Calu3 (cell line): ENCODE measurements at regions not wholly inside any gene's neighbourhood (a gene's known extent, or its start where the extent isn't known, plus 50 kb on each side); places are given as distances from the start of the nearest gene placed in this dataset.

ENCODE experiments used
- BruUV-seq: library from RNA; stranded (reverse); fragments of 400-500 nt; replicated peaks from 2 replicates; lab custom pipeline; 2021; lab: Mats Ljungman, UMichigan
- CTCF ChIA-PET: fragments of 300-600 bp; sonication (Branson Sonifier 250); formaldehyde crosslinking; loops from one replicate; lab custom pipeline; 2022; ENCODE audit warnings: antibody characterized with exemption; lab: Charles Lee
- DNase-seq: peaks from one replicate; pipeline ENCODE4 v3.0.0; 2022
- H3K27ac Mint-ChIP-seq: one replicate; pipeline ENCODE4 v1.8.0; 2022; ENCODE audit warnings: mixed read lengths; ENCODE audit not compliant: unreplicated experiment
- H3K27me3 Mint-ChIP-seq: one replicate; pipeline ENCODE4 v1.8.0; 2022; ENCODE audit warnings: mixed read lengths; ENCODE audit not compliant: unreplicated experiment
- H3K36me3 Mint-ChIP-seq: one replicate; pipeline ENCODE4 v1.8.0; 2022; ENCODE audit warnings: mild to moderate bottlenecking, moderate library complexity, mixed read lengths; ENCODE audit not compliant: insufficient read depth, unreplicated experiment
- H3K4me1 Mint-ChIP-seq: one replicate; pipeline ENCODE4 v1.8.0; 2022; ENCODE audit warnings: mild to moderate bottlenecking, low read depth, mixed read lengths; ENCODE audit not compliant: unreplicated experiment
- H3K4me3 Mint-ChIP-seq: one replicate; pipeline ENCODE4 v1.8.0; 2022; ENCODE audit warnings: mild to moderate bottlenecking, low read depth, moderate library complexity, mixed read lengths; ENCODE audit not compliant: unreplicated experiment
- H3K9me3 Mint-ChIP-seq: one replicate; pipeline ENCODE4 v1.8.0; 2022; ENCODE audit warnings: low read depth, mixed read lengths; ENCODE audit not compliant: unreplicated experiment
- intact Hi-C: fragments of 100-400 bp; cut with micrococcal nuclease; formaldehyde crosslinking; loops from one replicate; pipeline ENCODE4 v1.10.0; 2022; ENCODE audit not compliant: unreplicated experiment
- TF ChIP-seq, protein P1 (sequence below): fragments of 200-600 bp; IDR thresholded peaks from one replicate; pipeline ENCODE4 v1.8.0; 2022; ENCODE audit warnings: antibody characterized with exemption; ENCODE audit not compliant: unreplicated experiment

DNA sequence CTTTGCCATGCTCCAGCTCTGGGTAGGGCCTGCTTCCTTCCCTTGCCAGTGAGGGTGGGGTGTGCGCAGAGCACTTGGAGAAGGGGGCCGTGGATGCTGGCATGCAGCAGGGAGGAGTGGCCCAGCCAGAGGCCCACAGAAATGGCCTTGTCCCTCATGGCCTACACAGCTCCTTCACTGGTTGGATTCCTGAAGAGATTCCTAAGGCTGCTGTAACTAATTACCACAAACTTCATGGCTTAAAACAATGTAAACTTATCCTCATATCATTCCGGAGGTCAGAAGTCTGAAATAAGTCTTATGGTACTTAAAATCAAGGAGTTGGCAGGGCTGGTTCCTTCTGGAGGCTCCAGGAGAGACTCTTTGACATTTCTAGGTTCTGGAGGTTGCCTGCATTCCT, 195.2 kb downstream of the GLI2 start:
- no peak for DNase-seq
- Mint-ChIP-seq H3K9me3 (peaks cover 3% of the 10 kb centered on the region), H3K4me3 (no peak overlapping the region), H3K27me3 (no peaks in the 10 kb centered on the region), H3K27ac (no peak overlapping the region), H3K4me1 (peaks cover 21% of the 10 kb centered on the region), H3K36me3 (peaks cover 7% of the 10 kb centered on the region)
- BruUV-seq = no TSS peak
- intact Hi-C loops = no loop called here
- CTCF ChIA-PET = no interaction called here
- TF ChIP-seq, protein P1, sequence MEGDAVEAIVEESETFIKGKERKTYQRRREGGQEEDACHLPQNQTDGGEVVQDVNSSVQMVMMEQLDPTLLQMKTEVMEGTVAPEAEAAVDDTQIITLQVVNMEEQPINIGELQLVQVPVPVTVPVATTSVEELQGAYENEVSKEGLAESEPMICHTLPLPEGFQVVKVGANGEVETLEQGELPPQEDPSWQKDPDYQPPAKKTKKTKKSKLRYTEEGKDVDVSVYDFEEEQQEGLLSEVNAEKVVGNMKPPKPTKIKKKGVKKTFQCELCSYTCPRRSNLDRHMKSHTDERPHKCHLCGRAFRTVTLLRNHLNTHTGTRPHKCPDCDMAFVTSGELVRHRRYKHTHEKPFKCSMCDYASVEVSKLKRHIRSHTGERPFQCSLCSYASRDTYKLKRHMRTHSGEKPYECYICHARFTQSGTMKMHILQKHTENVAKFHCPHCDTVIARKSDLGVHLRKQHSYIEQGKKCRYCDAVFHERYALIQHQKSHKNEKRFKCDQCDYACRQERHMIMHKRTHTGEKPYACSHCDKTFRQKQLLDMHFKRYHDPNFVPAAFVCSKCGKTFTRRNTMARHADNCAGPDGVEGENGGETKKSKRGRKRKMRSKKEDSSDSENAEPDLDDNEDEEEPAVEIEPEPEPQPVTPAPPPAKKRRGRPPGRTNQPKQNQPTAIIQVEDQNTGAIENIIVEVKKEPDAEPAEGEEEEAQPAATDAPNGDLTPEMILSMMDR = no peak

DNA sequence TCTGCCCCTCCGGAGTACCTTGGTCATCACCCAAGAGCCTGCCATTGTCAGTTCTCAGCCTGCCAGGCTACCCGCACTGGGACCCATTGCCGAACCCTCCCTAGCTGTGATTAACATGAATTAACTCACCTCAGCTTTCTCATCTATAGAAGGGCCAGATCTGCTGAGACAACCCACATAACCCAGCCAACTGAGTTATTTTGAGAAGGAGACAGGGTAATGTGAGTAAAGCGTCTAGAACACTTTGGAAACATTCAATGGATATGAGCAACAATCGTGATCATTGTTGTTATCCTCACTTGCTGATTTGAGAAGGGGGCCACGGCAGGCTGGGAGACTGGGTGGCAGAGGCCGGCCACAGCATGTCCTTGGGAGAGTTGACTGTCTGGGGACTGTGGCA, 196.8 kb downstream of the GLI2 start:
- TF ChIP-seq, protein P1 = no peak
- Mint-ChIP-seq H3K27me3 (no peaks in the 10 kb centered on the region), H3K4me1 (peaks cover 28% of the 10 kb centered on the region), H3K4me3 (no peak overlapping the region), H3K27ac (no peak overlapping the region), H3K36me3 (peaks cover 9% of the 10 kb centered on the region), H3K9me3 (peaks cover 3% of the 10 kb centered on the region)
- CTCF ChIA-PET = no interaction called here
- no peak for DNase-seq
- intact Hi-C loops = no loop called here
- no TSS peak for BruUV-seq

DNA sequence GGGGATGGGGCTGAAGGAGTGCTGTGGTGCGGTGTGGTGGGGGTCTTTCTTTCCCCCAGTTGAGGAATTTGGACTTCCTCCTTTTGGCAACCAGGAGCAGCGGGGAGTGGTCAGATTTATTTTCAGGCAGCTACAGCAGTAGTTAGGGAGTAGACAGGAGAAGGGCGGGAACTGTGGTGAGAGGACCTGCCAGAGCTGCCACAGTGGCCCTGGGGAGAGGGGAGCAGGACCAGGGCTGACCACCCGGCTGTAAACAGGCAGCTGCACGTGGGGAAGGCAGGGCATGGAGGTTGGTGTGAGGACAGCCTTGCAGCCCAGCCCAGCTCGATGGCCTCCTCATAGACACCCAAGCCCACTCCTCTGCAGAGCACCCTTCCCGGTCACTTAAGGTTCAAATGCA, 197.2 kb downstream of the GLI2 start:
- no peak overlapping the region for H3K27ac Mint-ChIP-seq
- DNase-seq = no peak
- no peak overlapping the region for H3K4me3 Mint-ChIP-seq
- H3K27me3 Mint-ChIP-seq = no peaks in the 10 kb centered on the region
- peaks cover 32% of the 10 kb centered on the region for H3K4me1 Mint-ChIP-seq
- BruUV-seq = no TSS peak
- peaks cover 9% of the 10 kb centered on the region for H3K36me3 Mint-ChIP-seq
- CTCF ChIA-PET = no interaction called here
- H3K9me3 Mint-ChIP-seq = peaks cover 3% of the 10 kb centered on the region
- TF ChIP-seq, protein P1 = no peak
- intact Hi-C loops = no loop called here

DNA sequence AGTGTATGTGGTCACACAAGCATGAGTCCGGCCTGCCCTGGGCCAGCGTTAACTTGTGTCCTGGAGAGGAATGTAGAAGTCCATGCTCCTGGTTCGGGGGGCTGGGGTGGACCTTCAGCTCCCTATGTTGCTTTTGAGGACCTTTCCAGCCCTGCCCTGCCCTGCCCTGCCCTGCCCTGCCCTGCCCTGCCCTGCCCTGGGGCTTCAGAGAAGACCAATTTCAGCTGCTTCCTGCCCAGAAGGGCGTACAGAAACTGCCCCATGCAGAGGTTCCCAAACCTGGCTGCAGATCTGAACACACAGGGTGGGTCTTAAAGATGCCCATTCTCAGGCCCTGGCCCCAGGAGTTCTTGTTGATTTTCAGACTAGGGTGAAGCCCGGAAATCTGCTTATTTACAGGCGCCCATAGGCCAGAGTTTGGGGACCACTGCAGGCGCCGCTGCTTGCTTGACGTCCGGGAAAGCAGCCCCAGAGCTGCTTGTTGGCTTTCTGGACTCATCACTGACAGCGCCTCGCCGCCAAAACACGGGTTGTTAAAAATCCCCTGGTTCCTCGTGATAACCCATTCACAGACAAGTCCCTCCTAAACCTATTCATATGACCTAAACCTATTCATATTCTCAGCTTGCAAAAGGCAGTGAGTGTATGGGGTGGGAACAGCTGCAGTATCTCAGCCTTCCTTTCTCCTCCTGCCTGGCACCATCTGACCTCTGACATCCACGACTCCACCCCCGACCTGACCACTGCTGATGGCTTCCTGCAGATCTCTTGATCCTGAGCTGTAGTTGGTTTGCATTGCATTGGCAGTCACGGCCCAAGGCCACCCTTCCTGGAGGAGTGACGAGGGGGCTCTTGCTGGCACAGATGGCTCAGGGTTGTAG, 198.3 kb downstream of the GLI2 start:
- peaks cover 3% of the 10 kb centered on the region for H3K9me3 Mint-ChIP-seq
- BruUV-seq = no TSS peak
- DNase-seq = no peak
- no peak overlapping the region for H3K27ac Mint-ChIP-seq
- TF ChIP-seq, protein P1 = no peak
- H3K27me3 Mint-ChIP-seq = no peaks in the 10 kb centered on the region
- no peak overlapping the region for H3K4me3 Mint-ChIP-seq
- H3K4me1 Mint-ChIP-seq = peaks cover 42% of the 10 kb centered on the region
- peaks cover 9% of the 10 kb centered on the region for H3K36me3 Mint-ChIP-seq
- CTCF ChIA-PET = no interaction called here
- intact Hi-C loops = no loop called here
